Thyroid gland (tissue), 4 donors: ENCODE measurements at regions not wholly inside any gene's neighbourhood (a gene's known extent, or its start where the extent isn't known, plus 50 kb on each side); places are given as distances from the start of the nearest gene placed in this dataset.

Source experiments
- DNase-seq, 2 donors: peaks; one replicate each; pipeline ENCODE4 v3.0.0-alpha.2; 2019
- H3K27ac ChIP-seq, 3 donors: fragments of 200-600 bp; sonication (generic); 1 replicate in 2 of 3; 2 replicates in 1 of 3; pipeline ENCODE4 v1.5.1; 2016 to 2019; ENCODE audit warnings: mild to moderate bottlenecking in 1 of 3, moderate library complexity in 1 of 3
- H3K27me3 ChIP-seq: fragments of 200-600 bp; sonication (generic); one replicate; pipeline ENCODE4 v1.5.1; 2019
- H3K36me3 ChIP-seq, 2 donors: fragments of 200-600 bp; sonication (generic); one replicate each; pipeline ENCODE4 v1.5.1; 2016 to 2019
- H3K4me1 ChIP-seq, 2 donors: fragments of 200-600 bp; sonication (generic); one replicate each; pipeline ENCODE4 v1.5.1; 2017 to 2019
- H3K4me3 ChIP-seq, 3 donors: fragments of 200-600 bp; sonication (generic); replicated peaks in 1 of 3; 1 replicate in 2 of 3; 2 replicates in 1 of 3; pipeline ENCODE4 v1.5.1; 2016; ENCODE audit warnings: mild to moderate bottlenecking in 1 of 3
- H3K9me3 ChIP-seq: fragments of 200-600 bp; sonication (generic); one replicate; pipeline ENCODE4 v1.5.1; 2017
- POLR2A ChIP-seq, 2 donors: fragments of 450-650 bp; IDR thresholded peaks; one replicate each; pipeline ENCODE4 v1.6.1; 2017; ENCODE audit warnings: antibody characterized with exemption in 2 of 2, mild to moderate bottlenecking in 2 of 2, moderate library complexity in 1 of 2
- WGBS, 2 donors: methylation state at CpG; one replicate each; pipeline ENCODE4 v1.1.5; 2017; 5-methylcytosine and 5-hydroxymethylcytosine counted together
- intact Hi-C: fragments of 100-400 bp; cut with DNase I; formaldehyde crosslinking; loops from one replicate; pipeline ENCODE4 v1.15.1; 2023
- TF ChIP-seq, protein P1 (sequence below), 6 experiments: fragments of 200-600 bp in 3 of 6; fragments of 450-650 bp in 3 of 6; sonication (generic) in 3 of 6; IDR thresholded peaks; one replicate each; pipeline ENCODE4 v1.5.1; 2016 to 2019; ENCODE audit warnings: antibody characterized with exemption in 6 of 6, mild to moderate bottlenecking in 2 of 6, inconsistent platforms in 1 of 6, moderate library complexity in 1 of 6

DNA sequence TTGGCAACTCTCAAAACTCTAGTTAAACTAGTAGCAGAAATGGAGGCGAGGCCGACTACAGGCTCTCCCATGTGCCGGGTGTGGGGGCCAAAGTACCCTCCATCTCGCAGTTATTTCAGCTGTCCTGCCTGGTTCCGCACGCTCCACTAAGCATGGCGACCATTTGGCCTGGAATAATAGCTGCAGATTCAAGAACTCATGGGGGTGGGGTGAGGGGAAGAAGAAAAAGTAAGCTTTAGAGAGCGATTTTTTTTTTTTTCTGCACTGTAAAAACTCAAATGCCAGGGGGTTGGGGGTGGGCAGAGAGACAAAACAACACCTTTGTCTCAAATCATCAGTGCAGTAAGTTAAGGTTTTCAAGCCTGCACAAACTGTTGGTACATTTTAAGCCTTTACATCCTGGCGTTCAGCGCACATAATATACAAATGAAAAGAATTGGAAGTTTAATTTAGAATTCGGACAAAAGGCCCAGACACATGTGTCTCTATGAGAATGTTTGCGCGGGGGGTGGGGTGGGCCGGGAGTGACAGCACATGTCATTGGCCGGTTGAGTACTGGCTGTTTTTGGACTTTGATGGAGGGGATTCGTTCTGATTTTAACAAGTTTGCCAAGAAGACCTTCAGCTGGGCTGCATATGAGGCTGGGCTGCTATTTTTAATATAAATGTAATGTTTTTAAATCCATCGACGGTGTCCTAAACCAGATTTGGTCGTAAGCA lies 694.7 kb upstream of the SALL1 start:
- Histone ChIP-seq H3K4me1 (peaks cover 7 to 14% of the 10 kb centered on the region in 2 donors), H3K27me3 (no peaks in the 10 kb centered on the region), H3K27ac (peak overlapping the region; percentile 13 to 59 (median 41)), H3K4me3 (no peak overlapping the region), H3K9me3 (no peaks in the 10 kb centered on the region), H3K36me3 (no peaks in the 10 kb centered on the region)
- TF ChIP-seq POLR2A (IDR thresholded peaks at IDR 0.05): no peak
- TF ChIP-seq, protein P1, sequence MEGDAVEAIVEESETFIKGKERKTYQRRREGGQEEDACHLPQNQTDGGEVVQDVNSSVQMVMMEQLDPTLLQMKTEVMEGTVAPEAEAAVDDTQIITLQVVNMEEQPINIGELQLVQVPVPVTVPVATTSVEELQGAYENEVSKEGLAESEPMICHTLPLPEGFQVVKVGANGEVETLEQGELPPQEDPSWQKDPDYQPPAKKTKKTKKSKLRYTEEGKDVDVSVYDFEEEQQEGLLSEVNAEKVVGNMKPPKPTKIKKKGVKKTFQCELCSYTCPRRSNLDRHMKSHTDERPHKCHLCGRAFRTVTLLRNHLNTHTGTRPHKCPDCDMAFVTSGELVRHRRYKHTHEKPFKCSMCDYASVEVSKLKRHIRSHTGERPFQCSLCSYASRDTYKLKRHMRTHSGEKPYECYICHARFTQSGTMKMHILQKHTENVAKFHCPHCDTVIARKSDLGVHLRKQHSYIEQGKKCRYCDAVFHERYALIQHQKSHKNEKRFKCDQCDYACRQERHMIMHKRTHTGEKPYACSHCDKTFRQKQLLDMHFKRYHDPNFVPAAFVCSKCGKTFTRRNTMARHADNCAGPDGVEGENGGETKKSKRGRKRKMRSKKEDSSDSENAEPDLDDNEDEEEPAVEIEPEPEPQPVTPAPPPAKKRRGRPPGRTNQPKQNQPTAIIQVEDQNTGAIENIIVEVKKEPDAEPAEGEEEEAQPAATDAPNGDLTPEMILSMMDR (IDR thresholded peaks at IDR 0.05): no peak
- intact Hi-C loops: no loop called here
- DNase-seq: peak; percentile 94 to 95
- 27 to 50% methylated on average over 19 of the region's 19 CpGs for WGBS, 2 donors

DNA sequence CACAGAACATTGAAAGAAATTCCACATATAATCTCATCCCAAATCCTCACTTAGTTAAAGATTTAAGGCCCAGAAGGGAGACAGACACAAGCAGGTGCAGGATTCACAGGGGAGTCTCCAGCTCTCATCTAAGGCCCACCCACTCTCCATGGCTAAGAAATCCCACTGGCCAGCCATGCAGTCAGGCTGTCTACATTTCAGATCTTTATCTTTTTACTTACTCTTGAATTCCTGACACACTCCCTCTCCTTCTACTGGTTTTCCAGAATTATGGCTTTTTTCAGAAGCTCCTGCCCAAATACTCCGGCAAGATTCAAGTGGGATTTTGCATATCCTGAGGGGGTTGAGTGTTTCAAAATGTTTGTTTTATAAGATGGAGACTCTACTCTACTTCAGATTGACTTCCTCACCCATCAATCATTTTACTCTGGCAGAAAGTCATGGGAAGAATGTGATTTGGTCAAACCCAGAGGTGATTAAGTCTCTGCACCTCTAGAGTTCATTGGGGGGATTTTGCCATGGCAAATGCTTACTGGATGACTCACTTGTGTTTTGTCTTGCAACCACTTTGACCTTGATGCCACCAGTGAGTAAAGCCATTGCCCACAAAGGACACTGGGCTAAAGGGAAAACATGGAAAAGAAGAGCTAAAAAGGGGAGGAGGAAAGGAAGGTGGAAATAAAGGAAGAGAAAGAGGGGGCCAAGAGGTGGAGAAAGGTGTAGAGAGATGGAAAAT lies 688.8 kb upstream of the SALL1 start:
- no peak for DNase-seq
- Histone ChIP-seq H3K27me3 (no peaks in the 10 kb centered on the region), H3K36me3 (no peaks in the 10 kb centered on the region), H3K27ac (no peak overlapping the region), H3K4me1 (peaks cover 4 to 5% of the 10 kb centered on the region in 2 donors), H3K4me3 (no peak overlapping the region), H3K9me3 (no peaks in the 10 kb centered on the region)
- TF ChIP-seq POLR2A (IDR thresholded peaks at IDR 0.05): no peak
- TF ChIP-seq, protein P1 (IDR thresholded peaks at IDR 0.05): no peak
- intact Hi-C loops: no loop called here
- 45 to 48% methylated on average over 1 of the region's 1 CpG for WGBS, 2 donors

DNA sequence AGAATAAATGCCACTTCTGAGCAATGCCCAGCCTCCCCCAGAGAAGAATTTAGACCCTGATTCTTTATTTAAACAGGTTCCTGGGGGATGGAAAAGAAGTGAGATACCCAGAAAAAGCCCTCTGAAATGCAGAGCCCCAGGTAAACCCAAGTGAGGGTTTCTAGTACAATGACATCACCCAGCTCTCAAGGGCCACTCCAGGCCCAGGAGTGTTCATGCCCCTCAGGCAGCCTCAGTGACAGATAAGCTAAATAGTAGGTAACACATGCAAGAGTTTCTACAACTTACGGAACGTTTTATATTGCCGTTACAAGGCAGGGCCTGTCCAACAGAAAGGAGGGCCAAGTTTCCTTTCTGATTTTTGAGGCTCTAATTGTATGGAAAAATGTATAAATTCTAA lies 683.7 kb upstream of the SALL1 start:
- Histone ChIP-seq H3K4me3 (no peak overlapping the region), H3K36me3 (no peaks in the 10 kb centered on the region), H3K27ac (no peak overlapping the region), H3K9me3 (no peaks in the 10 kb centered on the region), H3K27me3 (no peaks in the 10 kb centered on the region), H3K4me1 (peaks cover 0 to 9% of the 10 kb centered on the region in 2 donors)
- intact Hi-C loops: no loop called here
- DNase-seq: peak; percentile 40 to 43
- 60 to 63% methylated on average over 3 of the region's 3 CpGs for whole genome bisulfite sequencing, 2 donors
- TF ChIP-seq POLR2A (IDR thresholded peaks at IDR 0.05): no peak
- TF ChIP-seq, protein P1 (IDR thresholded peaks at IDR 0.05): no peak

DNA sequence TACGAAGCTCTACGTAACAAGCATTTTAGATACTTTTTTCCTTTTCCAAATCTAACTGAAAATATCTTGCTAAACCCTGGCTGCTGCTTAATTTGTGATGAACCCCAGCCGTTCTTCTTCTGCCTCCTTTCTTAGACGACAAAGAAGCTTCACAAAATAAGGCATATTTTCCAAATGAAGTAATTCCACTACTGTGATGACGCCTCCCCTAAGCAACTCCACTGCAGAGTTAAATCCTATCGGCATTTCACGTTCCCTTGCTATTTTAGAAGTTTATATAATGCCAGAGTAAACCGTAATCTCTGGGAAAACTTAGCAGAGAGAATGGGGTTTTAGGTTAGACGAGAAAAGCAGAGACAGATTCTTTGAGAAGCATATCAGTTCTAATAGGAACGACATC lies 683.1 kb upstream of the SALL1 start:
- no peak for TF ChIP-seq POLR2A (IDR thresholded peaks at IDR 0.05)
- TF ChIP-seq, protein P1 (IDR thresholded peaks at IDR 0.05): no peak
- no peaks in the 10 kb centered on the region for H3K27me3 ChIP-seq
- H3K27ac ChIP-seq: no peak overlapping the region
- no peak for DNase-seq
- no peaks in the 10 kb centered on the region for H3K9me3 ChIP-seq
- intact Hi-C loops: no loop called here
- peaks cover 0 to 9% of the 10 kb centered on the region in 2 donors for H3K4me1 ChIP-seq
- WGBS, 2 donors: 75 to 84% methylated on average over 10 of the region's 10 CpGs
- no peak overlapping the region for H3K4me3 ChIP-seq
- no peaks in the 10 kb centered on the region for H3K36me3 ChIP-seq
